RWPE2 (cell line): ENCODE measurements at regions not wholly inside any gene's neighbourhood (a gene's known extent, or its start where the extent isn't known, plus 50 kb on each side); places are given as distances from the start of the nearest gene placed in this dataset.

Experiments
- ATAC-seq: fragments of 200-7000 bp; cut with Tn5 transposase; 3 replicates; pipeline ENCODE4 v1.9.1; 2021; ENCODE audit warnings: low read depth
- DNase-seq: peaks from one replicate; pipeline ENCODE4 v3.0.0-alpha.2; 2020; ENCODE audit warnings: low spot score
- H3K27ac ChIP-seq: fragments of 450-650 bp; 2 replicates; pipeline ENCODE4 v1.5.1; 2017; ENCODE audit warnings: mild to moderate bottlenecking; ENCODE audit not compliant: poor library complexity, severe bottlenecking
- H3K27me3 ChIP-seq: fragments of 250-450 bp; sonication (Bioruptor Pico); 2 replicates; pipeline ENCODE4 v1.5.1; 2021; ENCODE audit warnings: mild to moderate bottlenecking, moderate library complexity; ENCODE audit not compliant: insufficient read depth, poor library complexity, severe bottlenecking
- H3K36me3 ChIP-seq: fragments of 250-450 bp; sonication (Bioruptor Pico); 2 replicates; pipeline ENCODE4 v1.5.1; 2020; ENCODE audit warnings: low read depth, mild to moderate bottlenecking, moderate library complexity
- H3K4me1 ChIP-seq: fragments of 250-450 bp; sonication (Bioruptor Pico); 2 replicates; pipeline ENCODE4 v1.5.1; 2021; ENCODE audit warnings: mild to moderate bottlenecking, moderate library complexity; ENCODE audit not compliant: insufficient read depth, poor library complexity, severe bottlenecking
- H3K4me3 ChIP-seq: fragments of 250-450 bp; sonication (Bioruptor Pico); 2 replicates; pipeline ENCODE4 v1.5.1; 2021; ENCODE audit warnings: mild to moderate bottlenecking, moderate library complexity; ENCODE audit not compliant: severe bottlenecking
- H3K9me3 ChIP-seq: fragments of 250-450 bp; sonication (Bioruptor Pico); 2 replicates; pipeline ENCODE4 v1.5.1; 2021; ENCODE audit warnings: mild to moderate bottlenecking, moderate library complexity; ENCODE audit not compliant: severe bottlenecking
- CTCF ChIP-seq: fragments of 450-650 bp; IDR thresholded peaks from one replicate; pipeline ENCODE4 v1.5.1; 2017; ENCODE audit warnings: mild to moderate bottlenecking, moderate library complexity; ENCODE audit not compliant: poor library complexity, severe bottlenecking

- no peak for ATAC-seq
- no peak for DNase-seq
- Histone ChIP-seq H3K27me3 (no peaks in the 10 kb centered on the region), H3K27ac (no peak overlapping the region), H3K36me3 (no peaks in the 10 kb centered on the region), H3K9me3 (no peaks in the 10 kb centered on the region), H3K4me1 (no peaks in the 10 kb centered on the region), H3K4me3 (no peak overlapping the region)
- TF ChIP-seq CTCF = no peak
Observed at GRCh38 chr2:18365342-18365741, 195.1 kb downstream of the RDH14 start.

GRCh38 chr2:18363348-18363747, 197.1 kb downstream of the RDH14 start:
- no peaks in the 10 kb centered on the region for H3K36me3 ChIP-seq
- no peaks in the 10 kb centered on the region for H3K4me1 ChIP-seq
- H3K9me3 ChIP-seq = no peaks in the 10 kb centered on the region
- ATAC-seq (no peak), DNase-seq (no peak)
- H3K27ac ChIP-seq = no peak overlapping the region
- no peak for TF ChIP-seq CTCF
- no peak overlapping the region for H3K4me3 ChIP-seq
- H3K27me3 ChIP-seq = no peaks in the 10 kb centered on the region

- H3K36me3 ChIP-seq = no peaks in the 10 kb centered on the region
- no peaks in the 10 kb centered on the region for H3K9me3 ChIP-seq
- no peak overlapping the region for H3K4me3 ChIP-seq
- TF ChIP-seq CTCF = no peak
- peak; percentile 81 for ATAC-seq
- no peak for DNase-seq
- H3K4me1 ChIP-seq = no peaks in the 10 kb centered on the region
- H3K27me3 ChIP-seq = no peaks in the 10 kb centered on the region
- no peak overlapping the region for H3K27ac ChIP-seq
Observed at GRCh38 chr2:18362696-18363095, 197.8 kb downstream of the RDH14 start.

GRCh38 chr2:18357537-18357936, 202.9 kb downstream of the RDH14 start:
- H3K4me3 ChIP-seq = no peak overlapping the region
- no peak for TF ChIP-seq CTCF
- H3K27me3 ChIP-seq = no peaks in the 10 kb centered on the region
- no peak overlapping the region for H3K27ac ChIP-seq
- H3K36me3 ChIP-seq = no peaks in the 10 kb centered on the region
- no peaks in the 10 kb centered on the region for H3K4me1 ChIP-seq
- ATAC-seq (no peak), DNase-seq (no peak)
- no peaks in the 10 kb centered on the region for H3K9me3 ChIP-seq

- ATAC-seq (peak; percentile 51; the same call in 1 of the 3 replicates), DNase-seq (no peak)
- no peaks in the 10 kb centered on the region for H3K27me3 ChIP-seq
- H3K36me3 ChIP-seq = no peaks in the 10 kb centered on the region
- no peaks in the 10 kb centered on the region for H3K4me1 ChIP-seq
- no peak for TF ChIP-seq CTCF
- no peak overlapping the region for H3K4me3 ChIP-seq
- H3K27ac ChIP-seq = no peak overlapping the region
- no peaks in the 10 kb centered on the region for H3K9me3 ChIP-seq
Observed at GRCh38 chr2:18356676-18357075, 203.8 kb downstream of the RDH14 start.
